H9 (cell line): ENCODE measurements at regions not wholly inside any gene's neighbourhood (a gene's known extent, or its start where the extent isn't known, plus 50 kb on each side); places are given as distances from the start of the nearest gene placed in this dataset.
"Not testable (repeated sequence)": the region's sequence is repeated elsewhere in the genome, so short reads cannot be mapped to it uniquely, and the experiment has no call there.

Source experiments
- DNase-seq: peaks from one replicate; pipeline ENCODE4 v3.0.0-alpha.2; 2017
- H2AFZ ChIP-seq: one replicate; pipeline ENCODE4 v1.6.1; 2013; ENCODE audit warnings: mild to moderate bottlenecking, low read length, control low read depth, moderate library complexity
- H2AK5ac ChIP-seq: 2 replicates; pipeline ENCODE4 v1.6.1; 2013; ENCODE audit warnings: low read length, control low read depth, mixed read lengths; ENCODE audit not compliant: insufficient read length
- H2BK120ac ChIP-seq: one replicate; pipeline ENCODE4 v1.6.1; 2013; ENCODE audit warnings: low read depth, mild to moderate bottlenecking, low read length, control low read depth, inconsistent platforms; ENCODE audit not compliant: poor library complexity, severe bottlenecking
- H2BK12ac ChIP-seq: 2 replicates; pipeline ENCODE4 v1.6.1; 2013; ENCODE audit warnings: low read length, control low read depth, mixed read lengths, low read depth; ENCODE audit not compliant: insufficient read length
- H2BK15ac ChIP-seq: 2 replicates; pipeline ENCODE4 v1.6.1; 2013; ENCODE audit warnings: low read depth, low read length, control low read depth
- H2BK20ac ChIP-seq: one replicate; pipeline ENCODE4 v1.6.1; 2013; ENCODE audit warnings: low read depth, mild to moderate bottlenecking, low read length, control low read depth, inconsistent platforms; ENCODE audit not compliant: poor library complexity, severe bottlenecking
- H2BK5ac ChIP-seq: 2 replicates; pipeline ENCODE4 v1.6.1; 2013; ENCODE audit warnings: low read length, control low read depth, mixed read lengths; ENCODE audit not compliant: insufficient read length
- H3K14ac ChIP-seq: 2 replicates; pipeline ENCODE4 v1.6.1; 2013; ENCODE audit warnings: low read length, control low read depth; ENCODE audit not compliant: insufficient read depth
- H3K18ac ChIP-seq: 2 replicates; pipeline ENCODE4 v1.6.1; 2013; ENCODE audit warnings: low read depth, mild to moderate bottlenecking, mixed read lengths, low read length, control low read depth; ENCODE audit not compliant: insufficient read length
- H3K23ac ChIP-seq: 2 replicates; pipeline ENCODE4 v1.6.1; 2013; ENCODE audit warnings: low read length, control low read depth, mixed read lengths, low read depth; ENCODE audit not compliant: insufficient read length
- H3K23me2 ChIP-seq: 2 replicates; pipeline ENCODE4 v1.6.1; 2013; ENCODE audit warnings: low read depth, mild to moderate bottlenecking, mixed read lengths, low read length, control low read depth; ENCODE audit not compliant: insufficient read length, poor library complexity, severe bottlenecking
- H3K27ac ChIP-seq: 2 replicates; pipeline ENCODE4 v1.5.1; 2013; ENCODE audit warnings: low read length, control low read depth, mixed read lengths, low read depth; ENCODE audit not compliant: insufficient read length
- H3K27me3 ChIP-seq: 2 replicates; pipeline ENCODE4 v1.6.1; 2013; ENCODE audit warnings: low read length, control low read depth, inconsistent platforms; ENCODE audit not compliant: insufficient read depth
- H3K4ac ChIP-seq: 2 replicates; pipeline ENCODE4 v1.6.1; 2013; ENCODE audit warnings: low read depth, mild to moderate bottlenecking, control low read depth, inconsistent platforms, low read length, moderate library complexity
- H3K4me1 ChIP-seq: 2 replicates; pipeline ENCODE4 v1.6.1; 2013; ENCODE audit warnings: low read length, control low read depth, inconsistent platforms; ENCODE audit not compliant: insufficient read depth
- H3K4me2 ChIP-seq: 2 replicates; pipeline ENCODE4 v1.6.1; 2013; ENCODE audit warnings: low read length, control low read depth, mixed read lengths; ENCODE audit not compliant: insufficient read length, insufficient read depth
- H3K56ac ChIP-seq: 2 replicates; pipeline ENCODE4 v1.6.1; 2013; ENCODE audit warnings: low read depth, mild to moderate bottlenecking, mixed read lengths, low read length, control low read depth; ENCODE audit not compliant: insufficient read length
- H3K79me1 ChIP-seq: 2 replicates; pipeline ENCODE4 v1.6.1; 2013; ENCODE audit warnings: low read depth, mild to moderate bottlenecking, moderate library complexity, low read length, control low read depth, inconsistent platforms; ENCODE audit not compliant: insufficient read depth, poor library complexity, severe bottlenecking
- H3K79me2 ChIP-seq: 2 replicates; pipeline ENCODE4 v1.6.1; 2013; ENCODE audit warnings: low read length, control low read depth, inconsistent platforms; ENCODE audit not compliant: insufficient read depth
- H3K9ac ChIP-seq: 2 replicates; pipeline ENCODE4 v1.6.1; 2013; ENCODE audit warnings: low read length, control low read depth, mixed read lengths; ENCODE audit not compliant: insufficient read length; ENCODE audit errors: extremely low read depth
- H3K9me3 ChIP-seq: one replicate; pipeline ENCODE4 v1.6.1; 2013; ENCODE audit warnings: low read depth, low read length, inconsistent platforms; ENCODE audit not compliant: control insufficient read depth
- H3T11ph ChIP-seq: one replicate; pipeline ENCODE4 v1.6.1; 2013; ENCODE audit warnings: mild to moderate bottlenecking, low read length, control low read depth, inconsistent platforms
- H4K20me1 ChIP-seq: one replicate; pipeline ENCODE4 v1.6.1; 2013; ENCODE audit not compliant: control insufficient read depth, insufficient read length, insufficient read depth
- H4K5ac ChIP-seq: 2 replicates; pipeline ENCODE4 v1.6.1; 2013; ENCODE audit warnings: low read depth, mild to moderate bottlenecking, mixed read lengths, low read length, control low read depth; ENCODE audit not compliant: insufficient read length
- H4K8ac ChIP-seq: replicated peaks from 2 replicates; pipeline ENCODE4 v1.6.1; 2013; ENCODE audit warnings: low read length, control low read depth, mixed read lengths, low read depth; ENCODE audit not compliant: insufficient read length
- H4K91ac ChIP-seq: 2 replicates; pipeline ENCODE4 v1.6.1; 2013; ENCODE audit warnings: low read depth, mild to moderate bottlenecking, moderate library complexity, mixed read lengths, low read length, control low read depth; ENCODE audit not compliant: insufficient read length
- H3K27ac Mint-ChIP-seq, 3 experiments: 2 replicates in 2 of 3; 3 replicates in 1 of 3; pipeline ENCODE4 v1.8.0; 2020 to 2021; ENCODE audit warnings: mixed read lengths in 3 of 3, mild to moderate bottlenecking in 1 of 3, moderate library complexity in 1 of 3
- H3K27me3 Mint-ChIP-seq: 2 replicates; pipeline ENCODE4 v1.8.0; 2021; ENCODE audit warnings: low read depth, mild to moderate bottlenecking, moderate library complexity, mixed read lengths
- H3K36me3 Mint-ChIP-seq, 3 experiments: 2 replicates in 2 of 3; 3 replicates in 1 of 3; pipeline ENCODE4 v1.8.0; 2020 to 2021; ENCODE audit warnings: low read depth in 3 of 3, mixed read lengths in 3 of 3; ENCODE audit not compliant: insufficient read depth in 1 of 3
- H3K4me1 Mint-ChIP-seq, 2 experiments: 2 replicates each; pipeline ENCODE4 v1.8.0; 2020; ENCODE audit warnings: mixed read lengths in 2 of 2
- H3K4me3 Mint-ChIP-seq, 2 experiments: 2 replicates in 1 of 2; 3 replicates in 1 of 2; pipeline ENCODE4 v1.8.0; 2020 to 2021; ENCODE audit warnings: mild to moderate bottlenecking in 2 of 2, mixed read lengths in 2 of 2, moderate library complexity in 1 of 2
- H3K9me3 Mint-ChIP-seq, 2 experiments: 2 replicates in 1 of 2; 3 replicates in 1 of 2; pipeline ENCODE4 v1.8.0; 2020; ENCODE audit warnings: mild to moderate bottlenecking in 2 of 2, mixed read lengths in 2 of 2, moderate library complexity in 1 of 2
- WGBS: extraction: QIAGEN DNeasy Blood & Tissue Kit; methylation state at CpG from one replicate; pipeline ENCODE4 v1.1.7; 2013; ENCODE audit warnings: missing lambda C conversion rate, low lambda C conversion rate, mixed read lengths; ENCODE audit not compliant: insufficient read length; ENCODE audit errors: extremely low coverage; 5-methylcytosine and 5-hydroxymethylcytosine counted together

- not testable (repeated sequence) for H3K4me1 Mint-ChIP-seq, H3K23me2 ChIP-seq, H2BK12ac ChIP-seq, H3K4me1 ChIP-seq, H3K4me2 ChIP-seq, H2AK5ac ChIP-seq, H3K27me3 ChIP-seq, H3K56ac ChIP-seq, H3K79me1 ChIP-seq, H4K5ac ChIP-seq, H3K14ac ChIP-seq, H3K36me3 Mint-ChIP-seq, H4K8ac ChIP-seq, H2BK20ac ChIP-seq, H3K79me2 ChIP-seq, H3K9me3 ChIP-seq, H3K27ac Mint-ChIP-seq, H3T11ph ChIP-seq, H3K23ac ChIP-seq, H2BK120ac ChIP-seq, H3K27me3 Mint-ChIP-seq, H3K9ac ChIP-seq, H3K9me3 Mint-ChIP-seq, H2BK5ac ChIP-seq, H4K91ac ChIP-seq, H3K4me3 Mint-ChIP-seq, DNase-seq, H3K18ac ChIP-seq, H3K4ac ChIP-seq, H2BK15ac ChIP-seq, H4K20me1 ChIP-seq, H3K27ac ChIP-seq, H2AFZ ChIP-seq
These were observed 76.7 kb upstream of the POMZP3 start for GRCh38 chr7:76703815-76704214.

- not testable (repeated sequence) for H3K18ac ChIP-seq, H2BK15ac ChIP-seq, H4K20me1 ChIP-seq, H3K4ac ChIP-seq, H3K56ac ChIP-seq, H2AFZ ChIP-seq, H3K27me3 ChIP-seq, H4K8ac ChIP-seq, H3K4me1 ChIP-seq, H3K9ac ChIP-seq, H4K5ac ChIP-seq, H3K9me3 Mint-ChIP-seq, H4K91ac ChIP-seq, H2BK120ac ChIP-seq, H3K4me2 ChIP-seq, H3K23ac ChIP-seq, H3K36me3 Mint-ChIP-seq, H3K23me2 ChIP-seq, H3K4me3 Mint-ChIP-seq, H3K14ac ChIP-seq, H3K79me1 ChIP-seq, H2BK12ac ChIP-seq, H2BK5ac ChIP-seq, H3T11ph ChIP-seq, H3K79me2 ChIP-seq, H3K27ac Mint-ChIP-seq, H2BK20ac ChIP-seq, H3K9me3 ChIP-seq, H2AK5ac ChIP-seq, H3K27ac ChIP-seq, H3K27me3 Mint-ChIP-seq, DNase-seq
- H3K4me1 Mint-ChIP-seq = peaks cover 19 to 20% of the 10 kb centered on the region in 2 experiments
- no CpG with 5 or more reads among the region's 3 CpGs for WGBS
These were observed 59.2 kb upstream of the POMZP3 start for GRCh38 chr7:76686277-76686676.

- H3K4me1 ChIP-seq, H3K4me2 ChIP-seq, H3T11ph ChIP-seq, H3K9me3 ChIP-seq, H4K91ac ChIP-seq, DNase-seq, H3K9ac ChIP-seq, H3K14ac ChIP-seq, H3K27ac ChIP-seq, H3K56ac ChIP-seq, H3K27me3 ChIP-seq, H3K27me3 Mint-ChIP-seq, H3K23ac ChIP-seq, H3K36me3 Mint-ChIP-seq, H2BK120ac ChIP-seq, H3K23me2 ChIP-seq, H4K20me1 ChIP-seq, H3K4ac ChIP-seq, H3K4me3 Mint-ChIP-seq, H4K5ac ChIP-seq, H3K79me2 ChIP-seq, H2AK5ac ChIP-seq, H4K8ac ChIP-seq, H3K27ac Mint-ChIP-seq, H2BK15ac ChIP-seq, H3K9me3 Mint-ChIP-seq, H3K18ac ChIP-seq, H2AFZ ChIP-seq, H2BK5ac ChIP-seq, H3K79me1 ChIP-seq, H2BK20ac ChIP-seq, H2BK12ac ChIP-seq: not testable (repeated sequence)
- peaks cover 21 to 23% of the 10 kb centered on the region in 2 experiments for H3K4me1 Mint-ChIP-seq
- no CpG with 5 or more reads among the region's 1 CpG for WGBS
These were observed 57.7 kb upstream of the POMZP3 start for GRCh38 chr7:76684737-76685136.
